Activated T-helper 2 cell treated with anti-CD3 and anti-CD28 coated beads, Interferon-gamma antibody, Interleukin-2, Interleukin-4, amounts not matched to agents 10 μg/mL and 5 μg/mL and 100 μg/mL, durations not matched to agents 14 hours and 24 hours and 36 hours (primary cell): ENCODE measurements at regions not wholly inside any gene's neighbourhood (a gene's known extent, or its start where the extent isn't known, plus 50 kb on each side); places are given as distances from the start of the nearest gene placed in this dataset.

Experiments used
- DNase-seq: peaks from one replicate; pipeline ENCODE4 v3.0.0; 2021; ENCODE audit warnings: low spot score
- H3K27ac Mint-ChIP-seq: one replicate; pipeline ENCODE4 v1.8.0; 2021; ENCODE audit warnings: mixed read lengths
- H3K27me3 Mint-ChIP-seq: one replicate; pipeline ENCODE4 v1.8.0; 2021; ENCODE audit warnings: low read depth, mixed read lengths
- H3K36me3 Mint-ChIP-seq: one replicate; pipeline ENCODE4 v1.8.0; 2021; ENCODE audit warnings: low read depth, mixed read lengths
- H3K4me1 Mint-ChIP-seq: one replicate; pipeline ENCODE4 v1.8.0; 2021; ENCODE audit warnings: low read depth, mixed read lengths
- H3K4me3 Mint-ChIP-seq: one replicate; pipeline ENCODE4 v1.8.0; 2021; ENCODE audit warnings: low read depth, mild to moderate bottlenecking, moderate library complexity, mixed read lengths
- H3K9me3 Mint-ChIP-seq: one replicate; pipeline ENCODE4 v1.8.0; 2021; ENCODE audit warnings: mixed read lengths
- intact Hi-C: fragments of 100-400 bp; cut with micrococcal nuclease; formaldehyde crosslinking; loops from one replicate; pipeline ENCODE4 v1.15.1; 2023

GRCh38 chr21:38953516-38953915, 147.8 kb downstream of the ETS2 start:
- Mint-ChIP-seq H3K27me3 (no peaks in the 10 kb centered on the region), H3K9me3 (peaks cover 24% of the 10 kb centered on the region), H3K27ac (no peak overlapping the region), H3K4me3 (no peak overlapping the region), H3K36me3 (peaks cover 9% of the 10 kb centered on the region), H3K4me1 (peaks cover 42% of the 10 kb centered on the region)
- intact Hi-C loops = no loop called here
- DNase-seq = no peak

DNA sequence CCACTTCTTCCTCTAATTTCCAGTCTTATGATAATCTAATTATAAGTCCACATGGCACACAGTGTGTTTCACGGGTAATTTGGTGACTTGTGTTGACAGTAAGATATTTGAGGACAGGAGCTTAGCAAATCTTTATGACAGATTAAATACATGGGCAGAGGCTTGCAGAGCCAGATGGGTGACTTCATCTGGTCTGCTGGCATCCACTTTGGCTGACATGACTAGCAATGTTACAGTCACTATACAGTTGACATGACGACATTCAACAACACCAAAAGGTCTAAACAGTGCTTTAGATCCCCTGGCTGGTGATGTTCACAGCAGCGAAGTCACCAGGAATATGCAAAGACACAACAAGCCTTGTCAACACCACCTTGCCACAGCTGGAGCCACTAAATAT, 147.2 kb downstream of the ETS2 start:
- Mint-ChIP-seq H3K27ac (no peak overlapping the region), H3K9me3 (peaks cover 24% of the 10 kb centered on the region), H3K36me3 (peaks cover 9% of the 10 kb centered on the region), H3K27me3 (no peaks in the 10 kb centered on the region), H3K4me3 (no peak overlapping the region), H3K4me1 (peaks cover 36% of the 10 kb centered on the region)
- DNase-seq = no peak
- intact Hi-C loops = no loop called here

- H3K27me3 Mint-ChIP-seq = no peaks in the 10 kb centered on the region
- H3K36me3 Mint-ChIP-seq = peaks cover 9% of the 10 kb centered on the region
- H3K4me3 Mint-ChIP-seq = no peak overlapping the region
- H3K4me1 Mint-ChIP-seq = peaks cover 19% of the 10 kb centered on the region
- H3K9me3 Mint-ChIP-seq = peaks cover 24% of the 10 kb centered on the region
- H3K27ac Mint-ChIP-seq = no peak overlapping the region
- DNase-seq = no peak
- intact Hi-C loops = no loop called here
These were observed 145.5 kb downstream of the ETS2 start for GRCh38 chr21:38951095-38951730.

DNA sequence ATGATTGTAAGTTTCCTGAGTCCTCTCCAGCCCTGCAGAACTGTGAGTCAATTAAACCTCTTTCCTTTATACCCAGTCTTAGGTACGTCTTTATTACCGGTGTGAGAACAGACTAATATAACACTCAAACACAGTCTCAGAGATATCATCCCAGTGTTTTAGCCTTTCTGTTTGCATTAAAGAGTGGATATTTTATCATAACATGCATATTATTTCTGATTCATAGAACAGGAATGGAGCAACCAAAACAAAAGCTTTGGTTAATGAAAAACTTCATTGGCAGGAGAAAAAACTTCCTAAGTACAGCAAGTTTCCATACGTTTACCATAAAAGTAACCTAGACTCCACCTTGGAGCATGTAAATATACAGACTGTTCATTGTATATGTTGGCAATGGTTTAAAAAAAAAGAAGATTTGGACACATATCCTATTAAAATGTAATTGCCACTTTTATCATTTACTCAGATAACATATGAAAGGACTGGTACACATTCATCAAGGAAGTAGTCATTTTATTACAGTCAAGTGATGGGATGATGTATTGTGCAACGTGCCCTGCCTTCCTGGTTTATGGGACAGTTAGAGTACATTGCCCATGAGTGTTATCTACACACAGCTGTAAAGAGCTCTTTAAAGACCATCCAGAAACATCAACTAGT, 144.8 kb downstream of the ETS2 start:
- intact Hi-C loops = no loop called here
- Mint-ChIP-seq H3K9me3 (peaks cover 24% of the 10 kb centered on the region), H3K36me3 (peaks cover 9% of the 10 kb centered on the region), H3K4me1 (peaks cover 15% of the 10 kb centered on the region), H3K4me3 (no peak overlapping the region), H3K27ac (no peak overlapping the region), H3K27me3 (no peaks in the 10 kb centered on the region)
- no peak for DNase-seq

GRCh38 chr21:38949070-38949380, 143.3 kb downstream of the ETS2 start:
- Mint-ChIP-seq H3K27ac (no peak overlapping the region), H3K9me3 (peaks cover 24% of the 10 kb centered on the region)

DNA sequence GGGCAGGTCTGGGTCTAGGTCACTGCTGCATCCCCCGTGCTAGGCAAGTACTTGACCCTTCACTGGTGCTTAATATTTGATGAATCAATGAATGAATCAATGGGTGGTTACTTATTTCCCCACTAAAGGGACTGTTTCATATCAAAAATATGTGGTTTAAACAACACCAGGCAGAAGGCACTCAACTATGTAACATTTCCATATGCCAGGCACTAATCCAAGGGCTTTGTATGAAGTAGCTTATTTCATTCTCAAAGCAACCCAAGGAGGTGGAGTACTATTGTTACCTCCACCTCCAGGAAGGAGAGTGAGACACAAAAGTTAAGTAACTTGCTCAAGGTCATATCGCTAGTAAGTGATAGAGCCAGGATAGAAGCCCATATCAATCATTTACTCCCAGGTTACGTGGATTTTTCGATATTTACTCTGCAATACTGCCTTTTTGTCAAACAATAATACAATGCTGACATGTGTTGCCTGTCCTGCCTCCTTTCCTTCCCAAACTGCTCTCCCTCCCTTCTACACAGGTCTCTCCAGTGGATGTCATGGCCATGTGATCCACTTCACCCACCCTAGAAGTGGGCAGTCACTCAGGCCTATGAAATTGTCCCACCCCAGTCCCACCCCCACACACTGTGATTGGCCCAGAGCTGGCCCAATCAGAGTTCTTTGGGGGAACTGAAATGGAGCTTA, 142.8 kb downstream of the ETS2 start:
- intact Hi-C loops = no loop called here

More at GRCh38 chr21:38949070-38949380, 143.3 kb downstream of the ETS2 start:
- no peak overlapping the region for H3K4me3 Mint-ChIP-seq
- peaks cover 9% of the 10 kb centered on the region for H3K36me3 Mint-ChIP-seq
- DNase-seq = no peak
- intact Hi-C loops = no loop called here
- H3K27me3 Mint-ChIP-seq = no peaks in the 10 kb centered on the region
- peaks cover 2% of the 10 kb centered on the region for H3K4me1 Mint-ChIP-seq

DNA sequence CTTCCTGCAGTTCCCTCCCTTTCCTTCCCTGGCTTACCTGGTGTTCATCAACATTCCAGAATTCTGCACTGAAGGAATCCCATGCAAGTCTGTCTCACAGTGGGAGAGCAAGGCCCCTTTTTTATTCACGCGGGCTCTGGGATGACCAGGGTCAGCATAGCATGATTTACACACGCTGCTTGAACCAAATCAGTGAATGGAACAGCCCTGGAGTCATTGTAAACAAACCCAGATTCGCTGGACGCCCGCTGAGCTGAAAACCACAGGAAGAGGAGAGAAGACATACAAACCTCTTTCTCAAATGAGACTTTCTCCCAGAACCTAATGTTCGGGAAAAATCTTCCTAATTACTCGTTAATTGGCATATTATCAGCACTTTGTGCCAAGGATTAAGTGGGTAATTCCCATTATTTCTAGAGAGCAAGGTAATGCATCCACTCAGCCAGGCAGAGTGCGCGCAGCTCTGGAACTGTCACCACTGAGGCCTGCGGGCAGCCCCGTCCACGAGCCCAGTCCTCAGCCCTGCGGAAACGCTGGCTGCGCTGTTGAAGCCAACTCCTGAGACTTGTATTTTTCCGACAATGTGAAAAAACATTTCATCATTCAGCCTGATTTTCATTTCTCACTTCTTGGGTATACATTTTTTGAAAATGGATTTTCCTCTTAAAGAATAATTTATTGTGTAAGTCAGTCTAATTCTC, 140.0 kb downstream of the ETS2 start:
- DNase-seq = no peak
- peaks cover 18% of the 10 kb centered on the region for H3K9me3 Mint-ChIP-seq
- no peaks in the 10 kb centered on the region for H3K27me3 Mint-ChIP-seq

More for the DNA sequence above, 142.8 kb downstream of the ETS2 start:
- Mint-ChIP-seq H3K4me1 (no peaks in the 10 kb centered on the region), H3K9me3 (peaks cover 24% of the 10 kb centered on the region), H3K27me3 (no peaks in the 10 kb centered on the region), H3K27ac (no peak overlapping the region), H3K4me3 (no peak overlapping the region), H3K36me3 (peaks cover 9% of the 10 kb centered on the region)
- DNase-seq = no peak

GRCh38 chr21:38944903-38945302, 139.2 kb downstream of the ETS2 start:
- Mint-ChIP-seq H3K4me3 (no peak overlapping the region), H3K27me3 (no peaks in the 10 kb centered on the region), H3K4me1 (no peaks in the 10 kb centered on the region), H3K27ac (no peak overlapping the region), H3K36me3 (peaks cover 4% of the 10 kb centered on the region), H3K9me3 (peaks cover 10% of the 10 kb centered on the region)
- intact Hi-C loops = no loop called here
- DNase-seq = no peak

More for the DNA sequence above, 140.0 kb downstream of the ETS2 start:
- peaks cover 9% of the 10 kb centered on the region for H3K36me3 Mint-ChIP-seq
- intact Hi-C loops = no loop called here
- H3K4me1 Mint-ChIP-seq = no peaks in the 10 kb centered on the region
- H3K4me3 Mint-ChIP-seq = no peak overlapping the region
- H3K27ac Mint-ChIP-seq = no peak overlapping the region

DNA sequence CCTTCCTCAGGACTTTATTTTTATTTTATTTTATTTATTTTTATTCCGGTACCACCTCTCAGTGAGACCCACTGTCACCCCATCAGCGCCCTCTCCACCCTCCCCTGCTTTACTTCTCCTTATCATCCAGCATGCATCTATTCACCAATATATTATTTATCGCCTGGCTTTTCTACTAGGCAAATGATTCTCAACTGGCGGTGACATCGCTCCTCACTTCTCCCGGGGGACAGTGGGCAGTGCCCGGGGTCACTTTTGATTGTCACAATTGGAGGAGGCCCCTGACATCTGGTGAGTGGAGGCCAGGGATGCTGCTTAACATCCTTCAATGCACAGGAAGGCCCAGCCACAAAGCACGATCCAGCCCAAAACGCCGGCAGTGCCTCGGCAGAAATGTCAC, 138.7 kb downstream of the ETS2 start:
- H3K4me1 Mint-ChIP-seq = no peaks in the 10 kb centered on the region
- H3K27ac Mint-ChIP-seq = no peak overlapping the region
- no peaks in the 10 kb centered on the region for H3K27me3 Mint-ChIP-seq
- no peak overlapping the region for H3K4me3 Mint-ChIP-seq
- intact Hi-C loops = no loop called here
- DNase-seq = no peak
- H3K9me3 Mint-ChIP-seq = peaks cover 7% of the 10 kb centered on the region
- H3K36me3 Mint-ChIP-seq = peaks cover 2% of the 10 kb centered on the region

GRCh38 chr21:38942748-38943211, 137.1 kb downstream of the ETS2 start:
- no peak overlapping the region for H3K4me3 Mint-ChIP-seq
- H3K36me3 Mint-ChIP-seq = no peaks in the 10 kb centered on the region
- H3K27ac Mint-ChIP-seq = no peak overlapping the region
- intact Hi-C loops = no loop called here
- peaks cover 15% of the 10 kb centered on the region for H3K4me1 Mint-ChIP-seq
- no peaks in the 10 kb centered on the region for H3K27me3 Mint-ChIP-seq
- H3K9me3 Mint-ChIP-seq = peaks cover 4% of the 10 kb centered on the region
- no peak for DNase-seq

DNA sequence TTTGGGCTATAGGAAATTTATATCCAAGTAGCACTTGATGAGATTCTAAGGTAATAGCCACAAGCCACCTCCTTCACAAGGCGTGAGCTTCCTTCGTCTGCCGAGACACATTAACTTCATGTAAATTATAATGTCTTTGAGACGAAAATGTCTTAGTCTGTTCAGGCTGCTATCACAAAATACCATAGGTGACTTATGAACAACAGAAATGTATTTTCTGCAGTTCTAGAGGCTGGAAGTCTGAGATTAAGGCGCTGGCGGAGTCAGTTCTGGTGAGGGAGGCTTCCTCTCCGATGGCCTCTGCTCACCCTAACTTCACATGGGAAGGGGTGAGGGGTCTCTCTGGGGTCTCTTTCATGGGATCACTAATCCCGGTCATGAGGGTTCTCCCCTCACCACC, 133.0 kb downstream of the ETS2 start:
- intact Hi-C loops = loop anchor here (1.0 to 5.0 kb wide), 4 partner anchors 20 to 170 kb away; no protein-coding TSS in a partner anchor
- Mint-ChIP-seq H3K27ac (peak overlapping the region; percentile 96), H3K4me1 (peaks cover 34% of the 10 kb centered on the region), H3K27me3 (no peaks in the 10 kb centered on the region), H3K9me3 (peaks cover 4% of the 10 kb centered on the region), H3K36me3 (no peaks in the 10 kb centered on the region), H3K4me3 (no peak overlapping the region)
- no peak for DNase-seq

DNA sequence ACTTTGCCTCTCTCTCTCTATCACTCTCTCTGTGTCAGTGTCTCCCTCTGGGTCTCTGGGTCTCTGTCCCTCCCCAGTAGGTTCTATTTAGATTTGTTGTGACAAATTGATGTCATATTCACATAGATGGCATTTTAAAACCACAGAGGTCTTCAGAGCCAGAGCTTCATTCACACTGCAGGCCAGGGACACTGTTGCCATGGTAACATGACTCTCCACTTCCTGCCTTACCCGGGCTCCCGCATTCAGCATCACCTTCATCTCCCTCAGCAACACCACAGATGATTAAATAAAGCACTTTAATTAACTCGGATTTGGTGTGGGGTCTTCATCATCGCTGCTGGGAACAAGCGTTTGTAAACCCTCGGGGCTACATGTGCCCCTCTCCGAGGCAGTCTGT, 132.6 kb downstream of the ETS2 start:
- Mint-ChIP-seq H3K36me3 (no peaks in the 10 kb centered on the region), H3K27me3 (no peaks in the 10 kb centered on the region), H3K27ac (peak overlapping the region; percentile 96), H3K4me3 (peak overlapping the region; percentile 65), H3K4me1 (peaks cover 34% of the 10 kb centered on the region), H3K9me3 (peaks cover 4% of the 10 kb centered on the region)
- intact Hi-C loops = loop anchor here (1.0 to 5.0 kb wide), 4 partner anchors 20 to 170 kb away; no protein-coding TSS in a partner anchor
- peak; percentile 70 for DNase-seq
